GM19239 (cell line): ENCODE measurements at regions not wholly inside any gene's neighbourhood (a gene's known extent, or its start where the extent isn't known, plus 50 kb on each side); places are given as distances from the start of the nearest gene placed in this dataset.

Experiments
- DNase-seq: peaks from one replicate; pipeline ENCODE4 v3.0.0; 2011; ENCODE audit warnings: low spot score; ENCODE audit not compliant: insufficient read length
- FAIRE-seq: peaks from 2 replicates; lab custom pipeline; 2011; peaks lifted over from hg19 to GRCh38; lab: Jason Lieb, UNC

DNA sequence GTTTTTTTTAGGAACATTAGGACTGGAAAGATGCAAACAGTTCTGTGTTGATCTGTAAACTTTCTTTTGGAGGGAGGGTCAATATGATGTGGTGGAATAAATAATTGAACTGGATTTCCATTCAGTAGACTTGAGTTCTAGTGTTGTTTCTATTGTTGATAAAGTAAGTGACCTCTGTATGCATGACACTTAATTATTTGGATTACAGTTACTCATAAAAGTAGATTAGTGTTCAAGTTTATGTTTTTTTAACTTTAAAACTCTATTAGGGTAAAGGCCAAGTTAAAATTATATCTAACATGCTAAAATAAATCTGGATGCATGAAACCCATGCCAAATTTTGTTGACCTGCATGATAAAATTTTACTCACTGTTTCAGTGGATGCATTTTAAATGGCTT, 85.4 kb upstream of the NR3C2 start:
- no peak for DNase-seq
- no peak for FAIRE-seq

GRCh38 chr4:148522995-148523394, 80.8 kb upstream of the NR3C2 start:
- DNase-seq = no peak
- FAIRE-seq = no peak

DNA sequence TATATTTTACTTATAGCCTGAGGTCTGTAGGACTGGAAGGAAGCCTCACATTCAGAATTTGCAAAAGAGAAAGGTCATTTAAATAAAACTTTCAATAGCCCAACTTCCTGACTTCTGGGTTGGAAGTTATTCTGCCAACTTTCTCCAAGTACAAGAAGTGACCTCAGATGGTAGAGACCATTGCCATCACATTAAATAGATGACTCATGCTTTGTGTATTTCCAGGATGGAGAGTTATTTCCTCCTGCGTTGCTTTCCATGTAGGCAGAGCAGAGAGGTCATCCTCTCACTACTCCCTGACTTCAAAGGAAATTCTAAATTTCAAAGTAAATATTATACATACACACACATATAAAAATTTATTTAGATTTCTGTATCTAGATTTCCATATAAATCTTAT, 73.0 kb upstream of the NR3C2 start:
- FAIRE-seq = no peak
- no peak for DNase-seq

- no peak for DNase-seq
- FAIRE-seq = no peak
Observed at GRCh38 chr4:148514581-148514980, 72.4 kb upstream of the NR3C2 start.

DNA sequence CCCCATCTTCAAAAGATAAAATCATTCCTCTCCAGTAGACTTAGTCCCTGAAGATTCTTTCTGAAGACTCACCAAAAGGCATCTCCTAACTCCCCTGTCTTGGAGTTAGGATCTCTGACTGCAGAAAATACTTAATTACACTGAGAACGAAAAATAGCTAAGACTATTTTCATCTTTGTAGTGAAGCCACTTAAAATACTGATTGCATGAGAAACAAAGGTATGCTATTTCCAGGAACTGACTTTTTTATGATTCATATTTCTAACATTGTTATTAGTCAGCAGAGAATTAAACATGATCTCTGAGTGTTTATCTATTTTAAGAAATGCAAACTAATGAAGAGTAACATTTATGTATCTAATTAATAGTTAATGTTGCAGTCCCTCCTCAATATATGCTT, 71.8 kb upstream of the NR3C2 start:
- FAIRE-seq = no peak

DNA sequence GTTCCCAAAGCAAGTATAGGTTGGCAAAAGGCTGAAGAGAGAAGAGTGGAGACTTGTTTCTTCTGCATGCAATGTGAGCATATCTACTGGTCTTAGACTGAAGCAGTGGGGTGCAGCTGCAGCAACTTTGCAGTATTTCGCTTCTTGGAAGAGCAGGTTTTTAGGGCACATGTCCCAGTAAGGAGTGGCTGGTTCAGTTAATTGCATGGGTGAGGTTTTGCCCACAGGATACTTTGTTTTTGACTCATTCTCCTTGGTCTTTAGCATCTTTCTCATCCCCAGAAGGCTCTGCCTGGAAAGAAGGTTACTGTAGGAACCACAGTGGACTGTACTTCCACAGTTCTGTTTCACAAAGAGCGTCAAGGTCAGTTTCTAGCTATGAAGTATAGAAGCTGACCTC, 68.0 kb upstream of the NR3C2 start:
- FAIRE-seq = no peak
- DNase-seq = no peak

More for the DNA sequence above, 71.8 kb upstream of the NR3C2 start:
- no peak for DNase-seq

DNA sequence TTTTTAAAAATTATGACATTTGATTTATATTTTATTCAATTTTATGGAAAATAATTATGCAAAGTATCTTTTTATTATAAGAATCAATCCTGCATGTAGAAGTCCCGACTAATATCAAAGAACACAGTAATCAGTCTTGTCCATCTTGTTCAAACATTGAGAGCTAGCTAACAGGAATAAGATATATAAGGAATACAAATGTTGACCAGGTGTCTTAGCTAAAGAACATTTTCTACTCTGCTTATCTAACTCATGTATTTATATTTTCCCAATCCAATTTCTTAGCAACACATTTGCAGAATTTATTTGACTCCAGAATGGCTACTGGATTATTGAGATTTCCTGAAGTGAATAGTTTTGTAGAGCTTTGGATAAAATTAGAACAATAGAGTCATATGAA, 61.5 kb upstream of the NR3C2 start:
- FAIRE-seq = no peak

GRCh38 chr4:148497258-148497657, 55.0 kb upstream of the NR3C2 start:
- DNase-seq (no peak), FAIRE-seq (no peak)

More for the DNA sequence above, 61.5 kb upstream of the NR3C2 start:
- DNase-seq = no peak

DNA sequence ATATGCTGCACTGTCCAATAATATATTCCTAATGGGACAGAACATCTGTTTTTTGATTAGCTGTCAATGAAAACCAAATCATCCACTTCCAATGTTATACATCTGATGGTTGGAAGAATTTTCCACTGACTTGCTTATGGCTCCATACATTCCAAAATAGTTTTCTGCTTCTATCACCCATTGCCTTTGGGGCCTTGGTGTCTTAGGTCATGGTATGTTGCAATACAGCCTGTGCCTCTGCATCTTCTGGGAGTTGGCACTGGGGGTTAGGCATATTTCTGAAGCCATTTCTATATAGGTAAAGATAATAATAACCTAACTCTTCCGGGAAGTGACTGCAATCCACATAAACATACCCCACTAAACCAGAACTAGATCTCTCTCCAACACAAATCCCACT, 53.2 kb upstream of the NR3C2 start:
- DNase-seq = no peak
- FAIRE-seq = no peak
